Fibroblast of mammary gland (primary cell): ENCODE measurements at regions not wholly inside any gene's neighbourhood (a gene's known extent, or its start where the extent isn't known, plus 50 kb on each side); places are given as distances from the start of the nearest gene placed in this dataset.

Experiments
- DNase-seq: peaks from one replicate; pipeline ENCODE4 v3.0.0-alpha.2; 2010; ENCODE audit warnings: low read depth
- H3K4me3 ChIP-seq: 2 replicates; pipeline ENCODE4 v1.5.1; 2011; ENCODE audit warnings: low read depth, mild to moderate bottlenecking, low read length, moderate library complexity; ENCODE audit not compliant: control insufficient read depth
- TF ChIP-seq, protein P1 (sequence below): conservative IDR thresholded peaks from 2 replicates; pipeline ENCODE4 v1.5.1; 2011; ENCODE audit warnings: low read depth, low read length, inconsistent platforms; ENCODE audit not compliant: control insufficient read depth, insufficient read depth

DNA sequence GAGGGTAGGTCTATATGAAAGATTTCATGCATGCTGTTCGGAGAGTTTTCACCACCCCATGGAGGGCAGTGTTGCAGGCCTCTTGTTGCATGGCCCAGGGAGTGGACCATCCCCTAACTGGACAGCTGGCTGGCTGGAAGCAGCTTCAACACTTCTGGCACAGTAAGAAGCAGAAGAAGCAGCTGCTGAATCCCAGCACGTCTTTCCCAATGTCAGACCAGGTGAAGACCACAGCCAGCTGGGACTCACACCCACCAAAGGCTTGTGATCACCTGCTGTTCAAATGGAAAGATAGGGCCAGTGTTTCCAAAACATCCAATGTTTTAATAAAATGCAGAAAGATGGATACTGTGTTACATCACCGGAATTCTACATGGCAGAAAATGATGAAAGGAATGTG lies 1423.6 kb downstream of the AACS start:
- no peak for DNase-seq
- no peak overlapping the region for H3K4me3 ChIP-seq
- TF ChIP-seq, protein P1, sequence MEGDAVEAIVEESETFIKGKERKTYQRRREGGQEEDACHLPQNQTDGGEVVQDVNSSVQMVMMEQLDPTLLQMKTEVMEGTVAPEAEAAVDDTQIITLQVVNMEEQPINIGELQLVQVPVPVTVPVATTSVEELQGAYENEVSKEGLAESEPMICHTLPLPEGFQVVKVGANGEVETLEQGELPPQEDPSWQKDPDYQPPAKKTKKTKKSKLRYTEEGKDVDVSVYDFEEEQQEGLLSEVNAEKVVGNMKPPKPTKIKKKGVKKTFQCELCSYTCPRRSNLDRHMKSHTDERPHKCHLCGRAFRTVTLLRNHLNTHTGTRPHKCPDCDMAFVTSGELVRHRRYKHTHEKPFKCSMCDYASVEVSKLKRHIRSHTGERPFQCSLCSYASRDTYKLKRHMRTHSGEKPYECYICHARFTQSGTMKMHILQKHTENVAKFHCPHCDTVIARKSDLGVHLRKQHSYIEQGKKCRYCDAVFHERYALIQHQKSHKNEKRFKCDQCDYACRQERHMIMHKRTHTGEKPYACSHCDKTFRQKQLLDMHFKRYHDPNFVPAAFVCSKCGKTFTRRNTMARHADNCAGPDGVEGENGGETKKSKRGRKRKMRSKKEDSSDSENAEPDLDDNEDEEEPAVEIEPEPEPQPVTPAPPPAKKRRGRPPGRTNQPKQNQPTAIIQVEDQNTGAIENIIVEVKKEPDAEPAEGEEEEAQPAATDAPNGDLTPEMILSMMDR: no peak

DNA sequence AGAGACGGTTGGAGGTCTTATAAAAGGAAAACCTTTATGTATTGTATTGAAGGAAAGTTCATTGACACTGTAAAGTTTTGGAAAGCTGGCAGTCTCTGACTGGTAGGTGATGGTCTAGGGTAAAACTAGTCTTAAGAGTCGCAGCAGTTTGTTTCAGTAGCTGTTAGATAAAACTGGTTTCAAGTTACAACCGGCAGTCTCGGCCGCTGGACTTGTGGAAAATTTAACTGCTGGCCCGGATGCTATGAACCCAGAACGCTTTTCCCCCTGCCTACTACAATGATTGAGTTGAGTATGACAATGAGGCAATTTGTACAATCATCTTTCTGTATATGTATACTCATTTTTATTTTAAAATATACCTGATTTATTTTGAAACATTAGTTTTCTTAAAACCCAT lies 1426.9 kb downstream of the AACS start:
- H3K4me3 ChIP-seq: no peak overlapping the region
- TF ChIP-seq, protein P1: no peak
- no peak for DNase-seq

DNA sequence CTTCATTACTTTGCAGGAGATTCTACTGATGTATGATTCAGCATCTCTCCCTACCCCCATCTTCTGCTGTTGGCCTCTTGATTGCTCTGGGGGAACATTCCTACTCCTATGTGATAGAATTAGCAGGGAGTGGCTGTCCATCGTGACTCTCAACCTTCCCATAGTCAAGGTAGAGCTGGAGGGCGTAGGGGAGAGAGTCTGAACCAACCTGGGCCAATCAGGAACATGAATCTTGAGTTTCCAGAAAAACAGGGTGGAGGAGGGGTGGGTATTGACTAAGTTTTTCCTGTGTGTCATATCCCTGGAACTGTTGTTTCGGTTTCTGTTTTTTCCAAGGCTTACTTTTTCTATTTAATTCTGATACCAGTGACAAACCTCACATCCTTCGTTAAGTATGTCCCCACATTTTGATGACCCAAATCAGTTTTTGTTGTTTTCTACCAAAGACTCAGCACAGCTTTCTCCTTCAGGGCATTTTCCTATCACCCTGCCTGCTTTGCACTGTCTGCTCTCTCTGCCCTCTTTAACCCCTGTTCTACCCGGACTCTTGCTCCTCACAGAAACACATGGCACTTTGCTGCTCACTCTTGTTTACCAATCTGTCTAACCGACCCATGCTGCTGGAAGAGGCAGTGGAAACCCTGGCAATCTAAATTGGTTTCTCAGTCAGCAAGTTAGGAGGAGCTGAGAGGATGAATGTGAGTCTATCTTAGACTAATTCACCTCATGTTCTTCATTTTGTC lies 1428.3 kb downstream of the AACS start:
- no peak overlapping the region for H3K4me3 ChIP-seq
- DNase-seq: peak; percentile 35
- TF ChIP-seq, protein P1: no peak

DNA sequence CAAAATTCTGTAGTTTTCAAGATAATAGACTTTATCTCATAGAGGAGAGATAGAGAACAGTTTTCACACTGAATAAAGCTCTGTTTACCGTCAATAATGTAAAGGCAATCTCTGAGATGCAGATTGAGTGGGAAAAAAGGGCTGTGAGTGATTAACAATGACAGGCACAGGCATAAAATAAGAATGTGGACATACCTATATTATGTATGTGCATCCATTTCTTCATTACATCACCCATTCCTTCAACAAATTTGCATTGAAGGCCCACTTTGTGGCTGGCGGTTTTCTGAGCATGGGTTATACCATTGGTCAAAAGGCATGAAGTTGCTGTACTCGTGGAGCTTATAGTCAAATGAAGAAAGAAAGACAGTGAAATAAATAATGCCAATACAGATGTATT lies 1431.0 kb downstream of the AACS start:
- no peak overlapping the region for H3K4me3 ChIP-seq
- TF ChIP-seq, protein P1: no peak
- no peak for DNase-seq

DNA sequence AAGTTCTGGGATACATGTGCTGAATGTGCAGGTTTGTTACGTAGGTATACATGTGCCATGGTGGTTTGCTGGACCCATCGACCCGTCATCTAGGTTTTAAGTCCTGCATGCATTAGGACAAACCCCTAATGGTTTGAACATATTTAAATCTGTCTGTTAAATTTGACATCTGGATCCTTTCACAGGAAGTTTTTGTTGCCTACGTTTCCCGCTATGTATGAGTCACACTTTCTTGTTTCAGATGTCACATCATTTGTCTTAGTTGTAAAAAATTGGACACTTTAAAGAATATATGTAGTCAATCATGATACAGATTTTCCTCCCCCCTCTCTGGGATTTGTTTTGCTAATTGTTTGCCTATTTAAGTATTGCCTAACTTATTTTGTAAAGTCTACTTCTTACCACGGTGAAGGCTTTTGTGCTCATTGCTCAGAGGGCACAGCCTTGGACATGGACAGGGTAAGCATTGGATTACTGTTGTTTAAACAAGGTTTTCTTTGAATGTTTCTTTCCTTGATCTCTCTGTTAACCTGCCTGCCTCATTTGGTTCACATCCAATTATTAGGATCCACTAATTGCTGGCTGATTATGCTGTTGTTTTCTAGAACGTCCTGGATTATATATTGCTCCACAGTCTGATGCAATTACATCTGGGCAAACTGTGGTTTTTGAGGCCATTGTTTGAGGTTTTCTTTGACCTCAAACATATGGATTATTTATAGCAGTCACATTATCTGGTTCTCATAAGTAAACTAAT lies 1441.4 kb downstream of the AACS start:
- no peak overlapping the region for H3K4me3 ChIP-seq
- TF ChIP-seq, protein P1: no peak
- peak; percentile 20 for DNase-seq

DNA sequence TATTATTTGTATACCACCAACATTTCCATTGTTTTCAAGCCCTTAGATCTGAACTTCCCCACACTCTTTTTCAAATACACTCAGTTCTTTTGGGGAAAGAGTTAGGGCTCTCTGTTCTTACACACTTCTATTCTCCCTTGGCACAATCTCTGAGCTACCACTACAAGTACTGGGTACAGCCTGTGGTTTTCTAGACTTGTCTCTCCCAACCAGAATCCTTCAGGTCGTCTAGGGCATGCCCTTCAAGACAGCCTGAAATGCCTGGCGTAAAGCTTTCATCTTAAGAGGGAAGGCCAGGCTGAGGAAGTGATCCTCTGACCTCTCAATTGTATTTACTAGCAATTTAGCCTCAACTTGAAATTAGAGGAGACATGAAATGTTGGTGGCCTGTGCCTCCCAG lies 1442.0 kb downstream of the AACS start:
- no peak overlapping the region for H3K4me3 ChIP-seq
- TF ChIP-seq, protein P1: no peak
- DNase-seq: no peak
